ENCODE measurements at regions not wholly inside any gene's neighbourhood (a gene's known extent, or its start where the extent isn't known, plus 50 kb on each side); places are given as distances from the start of the nearest gene placed in this dataset.

- DNase-seq (ENCODE audit: low spot score): peak; percentile 78
These were observed 233.9 kb downstream of the ERMARD start for GRCh38 chr6:169985121-169986015.

DNA sequence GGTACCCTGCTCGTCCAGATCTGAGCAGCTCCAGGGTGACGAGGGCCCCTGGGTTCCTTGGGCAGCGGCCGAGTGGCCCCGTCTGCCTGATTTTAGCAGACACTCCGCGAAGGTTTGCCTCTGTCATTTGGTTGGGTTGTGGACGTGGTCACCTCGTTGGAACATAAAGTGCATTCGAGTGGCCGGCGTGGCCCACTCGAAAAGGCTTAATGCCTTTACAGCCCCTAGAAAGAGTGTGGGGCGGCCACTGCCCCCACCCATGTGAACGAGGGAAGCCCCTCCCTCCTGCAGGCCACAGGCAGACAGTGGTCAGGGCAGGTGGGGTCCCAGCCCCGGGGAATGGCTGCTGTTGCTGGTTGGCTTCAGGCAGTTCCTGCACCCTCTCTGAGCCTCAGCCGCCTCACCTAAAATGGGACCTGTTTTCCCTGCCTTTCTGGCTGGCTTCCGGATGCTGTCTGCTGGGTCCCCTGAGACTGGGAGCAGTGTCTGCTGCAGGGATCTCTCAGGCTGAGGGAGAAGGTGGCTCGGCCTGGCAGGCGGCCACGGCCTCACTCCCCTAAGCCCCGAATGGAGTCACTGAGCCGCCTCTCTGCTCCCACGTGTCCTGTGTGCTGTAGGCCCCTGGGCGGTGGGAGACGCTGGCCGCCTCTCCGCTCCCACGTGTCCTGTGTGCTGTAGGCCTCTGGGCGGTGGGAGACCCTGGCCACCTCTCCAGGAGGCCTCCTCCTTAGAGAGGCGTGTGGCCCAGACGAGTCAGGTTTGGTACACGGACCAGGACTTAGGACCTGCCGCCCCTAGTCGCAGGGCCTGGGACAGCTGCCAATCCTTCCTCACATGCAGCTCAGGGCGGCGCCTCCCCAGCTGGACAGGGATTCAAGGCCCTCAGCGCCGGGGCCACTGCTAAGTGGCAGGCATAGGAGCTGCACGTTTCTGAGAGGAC, 233.0 kb downstream of the ERMARD start:
- peak; percentile 84 for DNase-seq (ENCODE audit: low spot score)

DNA sequence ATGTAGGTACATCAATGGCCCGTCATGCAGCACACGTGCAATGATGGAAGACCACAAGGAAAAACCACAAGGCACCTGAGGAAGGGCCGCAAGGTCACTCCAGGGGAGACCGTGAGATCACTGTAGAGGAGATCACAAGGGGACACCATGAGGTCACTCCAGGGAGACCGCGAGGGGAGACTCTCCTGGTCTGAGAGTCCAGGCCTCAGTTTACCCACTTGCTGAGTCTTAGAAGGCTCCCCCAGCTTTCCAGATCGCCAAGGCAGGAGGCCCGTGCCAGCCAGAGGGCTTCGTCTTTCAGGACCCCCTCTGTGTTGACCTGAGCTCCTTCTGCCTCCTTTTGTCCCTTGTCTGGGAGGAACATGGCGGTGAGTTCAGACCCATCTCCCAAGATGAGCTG, 232.2 kb downstream of the ERMARD start:
- no peak for DNase-seq (ENCODE audit: low spot score)

DNA sequence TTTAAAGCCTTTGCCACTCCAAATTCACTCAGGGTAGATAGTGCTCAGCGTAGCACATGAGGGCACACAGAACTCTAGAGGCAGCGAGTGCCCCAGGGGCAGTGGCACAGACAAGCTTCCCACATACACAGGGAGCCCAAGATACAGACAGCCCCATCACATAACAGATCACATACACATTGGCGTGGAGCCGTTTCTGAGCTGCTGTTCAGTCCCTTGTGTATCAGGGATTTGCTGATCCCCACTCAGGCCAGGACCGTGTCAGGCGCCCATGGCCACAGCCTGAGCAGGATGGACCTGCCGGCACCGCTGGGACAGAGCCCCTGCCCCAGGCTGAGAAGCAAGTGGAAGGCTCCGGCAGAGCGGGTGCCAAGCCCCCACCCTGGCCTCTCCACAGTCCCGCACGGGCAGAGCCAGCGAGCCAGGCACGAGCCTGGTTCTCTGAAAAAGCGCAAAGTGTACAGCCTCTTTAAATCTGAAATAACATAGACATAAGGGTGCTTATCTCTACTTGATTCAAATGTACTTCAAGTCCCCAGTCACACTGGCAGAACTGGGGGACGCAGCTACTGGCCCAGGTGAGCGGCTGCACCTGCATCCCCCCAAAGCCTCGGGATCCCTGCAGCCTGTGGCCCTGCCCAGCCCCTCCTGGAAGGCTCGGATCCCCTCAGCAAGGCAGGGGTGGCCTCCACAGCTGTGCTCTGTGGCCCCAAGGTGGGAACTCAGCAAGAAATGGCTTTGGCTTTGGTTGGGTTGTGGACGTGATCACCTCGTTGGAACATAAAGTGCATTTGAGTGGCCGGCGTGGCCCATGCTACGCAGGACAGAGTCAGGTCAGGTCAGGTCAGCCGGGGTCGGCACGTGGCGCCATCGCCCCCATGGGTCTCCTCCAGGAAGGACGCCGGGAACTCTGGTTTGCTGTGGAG, 231.3 kb downstream of the ERMARD start:
- no peak for DNase-seq (ENCODE audit: low spot score)

DNA sequence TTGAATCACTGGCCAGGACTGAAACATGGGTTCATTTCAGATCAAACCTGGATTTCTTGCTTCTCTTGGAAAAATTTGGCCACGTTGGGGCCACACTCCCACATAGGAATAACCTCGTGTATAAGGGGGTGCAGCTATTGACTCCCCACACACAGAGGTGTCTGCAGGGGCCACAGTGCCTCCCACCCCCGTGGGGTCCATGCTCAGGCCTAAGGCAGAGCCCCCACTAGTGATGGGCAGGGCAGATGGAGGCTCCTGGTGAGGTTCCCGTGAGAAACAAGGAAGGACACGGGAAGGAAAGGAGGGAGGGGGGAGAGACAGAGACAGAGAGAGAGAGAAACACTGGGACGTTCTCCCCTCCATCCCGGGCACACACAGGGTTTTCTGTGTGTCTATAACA, 230.5 kb downstream of the ERMARD start:
- peak; percentile 26 for DNase-seq (ENCODE audit: low spot score)

- DNase-seq (ENCODE audit: low spot score): peak; percentile 11
These were observed 230.1 kb downstream of the ERMARD start for GRCh38 chr6:169981568-169981967.

DNA sequence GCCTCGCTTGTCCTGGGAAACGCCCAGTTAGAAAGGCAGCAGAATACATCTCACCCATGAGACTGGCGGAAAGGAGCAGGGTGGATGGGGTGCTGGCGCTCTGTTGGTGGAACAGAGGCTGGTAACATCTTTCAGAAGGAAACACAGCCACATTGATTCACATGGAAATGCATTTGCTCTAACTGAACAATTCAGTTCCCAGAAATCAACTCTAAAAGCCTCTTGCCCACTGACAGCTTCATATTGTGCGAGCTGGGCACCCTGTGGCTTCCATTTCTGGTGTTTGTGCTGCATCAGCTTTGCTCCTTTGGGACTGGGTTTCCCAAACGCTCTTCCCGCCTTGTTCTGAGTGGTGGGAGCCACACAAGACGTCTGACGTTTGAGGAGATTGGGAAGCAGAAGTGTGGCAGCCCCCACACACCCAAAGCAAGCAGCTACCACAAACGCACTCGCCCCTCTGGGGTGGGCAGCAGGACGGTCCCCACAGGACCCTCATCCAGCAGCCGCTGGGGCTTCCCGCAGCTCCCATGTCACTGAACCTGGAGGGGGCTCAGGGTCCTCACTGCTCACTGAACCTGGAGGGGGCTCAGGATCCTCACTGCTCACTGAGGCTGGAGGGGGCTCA, 229.5 kb downstream of the ERMARD start:
- peak; percentile 86 for DNase-seq (ENCODE audit: low spot score)

DNA sequence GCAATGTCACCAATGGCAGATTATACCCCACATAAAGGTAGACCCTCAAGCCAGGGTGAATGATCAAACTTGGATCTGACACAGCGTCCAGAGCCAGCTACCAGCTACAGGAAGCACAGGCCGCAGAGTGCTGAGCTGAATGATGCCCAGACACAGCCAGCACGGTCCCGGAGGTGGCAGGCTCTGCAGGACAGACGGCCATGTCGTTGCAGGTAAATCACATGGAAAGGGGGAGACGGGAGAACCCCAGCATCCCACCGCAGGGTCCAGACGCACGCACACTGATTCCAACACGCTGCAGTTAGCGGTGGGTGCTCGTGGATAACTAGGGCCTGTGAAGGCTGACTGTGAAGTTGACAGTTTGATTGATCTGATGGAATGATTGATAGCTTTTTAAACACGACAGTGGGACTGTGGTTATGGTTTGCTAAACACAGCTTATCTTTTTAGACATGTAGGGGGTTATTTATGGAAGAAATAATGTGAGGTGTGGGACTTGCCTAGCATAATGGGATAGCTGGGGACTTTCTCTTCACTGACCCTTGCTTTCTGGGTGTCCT, 228.5 kb downstream of the ERMARD start:
- DNase-seq (ENCODE audit: low spot score): peak; percentile 80

DNA sequence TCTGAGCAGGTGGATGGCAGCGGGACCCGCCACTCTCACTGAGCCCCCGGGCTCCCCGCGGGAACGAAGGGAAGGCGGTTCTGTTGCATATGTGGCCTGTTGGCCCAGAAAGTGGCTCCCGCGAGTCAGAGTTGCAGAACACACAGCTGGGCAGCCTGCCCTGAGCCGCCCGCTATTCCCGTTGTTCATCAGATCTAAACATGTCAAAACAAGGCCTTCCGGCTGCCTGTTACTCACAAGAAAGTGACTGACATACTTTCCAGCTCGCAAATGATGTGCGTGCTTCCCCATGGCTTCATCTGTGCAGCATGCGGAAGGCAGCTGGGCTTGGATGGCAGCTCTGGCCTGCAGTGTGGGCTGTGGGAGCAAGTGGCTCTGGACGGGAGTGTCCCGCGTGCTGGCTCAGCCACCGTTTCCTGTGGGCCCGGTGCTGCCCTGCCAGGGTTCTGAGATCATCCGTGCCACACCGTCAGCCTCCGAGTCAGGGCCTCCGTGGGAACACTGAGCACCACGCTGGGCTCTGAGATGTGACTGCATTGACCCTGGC, 227.3 kb downstream of the ERMARD start:
- peak; percentile 83 for DNase-seq (ENCODE audit: low spot score)

GRCh38 chr6:169977434-169978265, 226.2 kb downstream of the ERMARD start:
- peak; percentile 75 for DNase-seq (ENCODE audit: low spot score)

- peak; percentile 78 for DNase-seq (ENCODE audit: low spot score)
These were observed 225.1 kb downstream of the ERMARD start for GRCh38 chr6:169976301-169977081.

- peak; percentile 22 for DNase-seq (ENCODE audit: low spot score)
These were observed 224.3 kb downstream of the ERMARD start for GRCh38 chr6:169975701-169976100.

GRCh38 chr6:169975286-169975685, 223.9 kb downstream of the ERMARD start:
- DNase-seq (ENCODE audit: low spot score): peak; percentile 75

- peak; percentile 49 for DNase-seq (ENCODE audit: low spot score)
These were observed 223.2 kb downstream of the ERMARD start for GRCh38 chr6:169974663-169975062.

DNA sequence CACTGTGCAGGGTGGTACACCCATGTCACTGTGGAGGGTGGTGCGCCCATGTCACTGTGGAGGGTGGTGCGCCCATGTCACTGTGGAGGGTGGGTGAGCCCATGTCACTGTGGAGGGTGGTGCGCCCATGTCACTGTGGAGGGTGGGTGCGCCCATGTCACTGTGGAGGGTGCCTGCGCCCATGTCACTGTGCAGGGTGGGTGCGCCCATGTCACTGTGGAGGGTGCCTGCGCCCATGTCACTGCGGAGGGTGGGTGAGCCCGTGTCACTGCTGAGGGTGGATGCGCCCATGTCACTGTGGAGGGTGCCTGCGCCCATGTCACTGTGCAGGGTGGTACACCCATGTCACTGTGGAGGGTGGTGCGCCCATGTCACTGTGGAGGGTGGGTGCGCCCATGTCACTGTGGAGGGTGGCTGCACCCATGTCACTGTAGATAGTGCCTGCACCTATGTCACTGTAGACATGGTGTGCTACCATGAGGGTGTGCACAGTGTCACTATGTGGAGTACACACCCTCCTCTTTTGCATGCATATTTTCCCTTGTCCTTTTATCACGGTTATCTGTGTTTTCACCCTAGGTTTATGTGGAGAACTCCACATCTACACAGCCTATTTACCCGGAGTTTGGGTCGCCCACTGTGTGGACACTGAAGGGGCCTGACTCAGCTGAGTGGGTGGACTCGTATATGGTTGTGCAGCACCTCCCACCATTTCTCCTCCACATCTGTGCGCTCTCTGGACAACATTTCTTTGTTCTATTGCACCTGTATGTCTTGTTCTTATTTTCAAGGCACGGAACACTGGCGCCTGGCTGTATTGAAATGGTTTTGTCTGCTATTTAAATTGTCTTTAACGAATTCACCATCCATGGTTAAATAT, 222.4 kb downstream of the ERMARD start:
- DNase-seq (ENCODE audit: low spot score): peak; percentile 75

DNA sequence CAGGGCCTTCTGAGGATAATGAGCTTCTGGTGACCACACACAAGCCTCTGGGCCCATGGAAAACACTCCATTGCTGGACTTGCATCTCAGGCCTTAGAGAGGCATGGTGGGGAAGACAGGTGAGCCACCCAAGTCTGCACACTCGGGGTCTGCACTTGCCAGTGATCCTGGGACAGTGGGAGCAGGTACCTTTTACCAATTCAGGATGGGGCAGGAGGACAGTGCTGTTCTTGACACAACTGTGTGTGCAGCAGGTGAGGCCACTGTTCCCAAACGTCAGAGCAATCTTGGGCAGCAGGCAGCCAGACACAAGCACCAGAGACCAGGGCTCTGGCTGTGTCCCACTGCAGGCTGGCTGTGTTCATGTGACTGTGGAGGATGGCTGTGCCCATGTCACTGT, 221.3 kb downstream of the ERMARD start:
- DNase-seq (ENCODE audit: low spot score): peak; percentile 59

DNA sequence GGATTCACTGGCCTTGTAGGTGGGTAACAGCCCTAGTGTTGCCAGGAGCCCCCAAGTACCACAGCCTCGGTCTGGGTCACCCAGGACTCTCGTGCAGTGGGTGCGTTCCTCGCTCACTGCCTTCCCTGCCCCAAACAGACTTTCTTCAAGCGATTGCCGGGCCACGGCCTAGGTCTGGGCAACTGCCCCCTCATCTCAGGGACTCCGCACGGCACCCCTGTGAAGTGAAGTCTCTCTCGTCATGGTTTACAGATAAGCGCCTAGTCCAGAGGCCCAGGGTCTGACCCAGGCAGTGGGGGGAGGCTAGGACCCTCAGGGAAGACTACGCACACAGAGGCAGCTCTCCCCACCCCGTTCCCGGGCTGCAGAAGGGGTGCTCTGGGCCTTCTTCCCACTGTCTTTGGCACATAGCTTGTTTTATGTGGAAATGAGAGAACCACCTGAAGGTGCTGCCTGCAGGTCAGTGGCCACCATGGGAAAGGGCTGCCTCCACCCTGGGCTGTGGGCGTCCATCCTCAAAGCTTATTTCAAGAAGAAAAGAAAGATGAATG, 220.8 kb downstream of the ERMARD start:
- DNase-seq (ENCODE audit: low spot score): peak; percentile 69
